HepG2 (cell line): ENCODE measurements at regions not wholly inside any gene's neighbourhood (a gene's known extent, or its start where the extent isn't known, plus 50 kb on each side); places are given as distances from the start of the nearest gene placed in this dataset.

Experiments
- ATAC-seq: fragments of 200-7000 bp; cut with Tn5 transposase; 3 replicates; pipeline ENCODE4 v1.9.1; 2020; ENCODE audit warnings: mild to moderate bottlenecking, moderate library complexity
- BruUV-seq: library from RNA; stranded (reverse); fragments of 400-500 nt; replicated peaks from 2 replicates; lab custom pipeline; 2021; lab: Mats Ljungman, UMichigan
- CTCF ChIA-PET: fragments of 300-600 bp; formaldehyde crosslinking; extraction: SDS; loops from one replicate; lab custom pipeline; 2021; ENCODE audit warnings: low total read pairs, inconsistent platforms, low intra/inter-chr PET ratio; lab: Yijun Ruan, JAX
- POLR2A ChIA-PET: fragments of 350-600 bp; sonication (Branson Sonifier 250); formaldehyde crosslinking; loops from one replicate; lab custom pipeline; 2020; ENCODE audit warnings: antibody characterized with exemption, inconsistent platforms; lab: Yijun Ruan, JAX
- DNase-seq: peaks from one replicate; pipeline ENCODE4 v3.0.0-alpha.2; 2015; ENCODE audit warnings: low spot score
- FAIRE-seq: peaks from 3 replicates; lab custom pipeline; 2011; peaks lifted over from hg19 to GRCh38; lab: Jason Lieb, UNC
- H2AFZ ChIP-seq: one replicate; pipeline ENCODE4 v1.6.1; 2011; ENCODE audit warnings: low read length, inconsistent platforms
- H3K27ac ChIP-seq: fragments of 300-600 bp; 3 replicates; pipeline ENCODE4 v1.8.0; 2011; ENCODE audit warnings: mixed run types, mild to moderate bottlenecking, mixed read lengths, low read length, inconsistent platforms; ENCODE audit not compliant: insufficient read depth; ENCODE audit errors: extremely low read length
- H3K27me3 ChIP-seq, 2 experiments: fragments of 200-600 bp in 1 of 2; 2 replicates in 1 of 2; 3 replicates in 1 of 2; pipeline versions ENCODE4 v1.6.0 to v1.8.0; 2011; ENCODE audit warnings: low read length in 2 of 2, mild to moderate bottlenecking in 2 of 2, moderate library complexity in 2 of 2, inconsistent platforms in 1 of 2; ENCODE audit not compliant: insufficient read depth in 2 of 2, control insufficient read depth in 1 of 2
- H3K36me3 ChIP-seq, 2 experiments: fragments of 200-600 bp in 1 of 2; replicated peaks in 1 of 2; 2 replicates in 1 of 2; 3 replicates in 1 of 2; pipeline versions ENCODE4 v1.5.1 to v1.8.0; 2011; ENCODE audit warnings: low read length in 2 of 2, inconsistent platforms in 1 of 2; ENCODE audit not compliant: insufficient read depth in 2 of 2, control insufficient read depth in 1 of 2
- H3K4me1 ChIP-seq: 2 replicates; pipeline ENCODE4 v1.5.1; 2012; ENCODE audit warnings: low read length, inconsistent platforms; ENCODE audit not compliant: insufficient read depth
- H3K4me2 ChIP-seq: 2 replicates; pipeline ENCODE4 v1.6.0; 2011; ENCODE audit warnings: low read depth, low read length, inconsistent platforms
- H3K4me3 ChIP-seq, 3 experiments: fragments of 200-600 bp in 1 of 3; sonication (generic), shearing (Covaris generic) in 1 of 3; replicated peaks in 1 of 3; 2 replicates each; pipeline ENCODE4 v1.5.1; 2011 to 2016; ENCODE audit warnings: low read length in 3 of 3, inconsistent platforms in 2 of 3, low read depth in 2 of 3, mild to moderate bottlenecking in 2 of 3, control low read depth in 1 of 3, mixed read lengths in 1 of 3; ENCODE audit not compliant: insufficient read depth in 1 of 3
- H3K79me2 ChIP-seq: one replicate; pipeline ENCODE4 v1.6.1; 2011; ENCODE audit warnings: low read length, inconsistent platforms; ENCODE audit not compliant: insufficient read depth
- H3K9ac ChIP-seq: 2 replicates; pipeline ENCODE4 v1.6.0; 2011; ENCODE audit warnings: mild to moderate bottlenecking, low read depth, low read length, inconsistent platforms; ENCODE audit not compliant: insufficient read depth
- H3K9me3 ChIP-seq: 2 replicates; pipeline ENCODE4 v1.5.1; 2012; ENCODE audit warnings: mild to moderate bottlenecking, low read length
- H4K20me1 ChIP-seq: 2 replicates; pipeline ENCODE4 v1.6.0; 2011; ENCODE audit warnings: inconsistent platforms, mild to moderate bottlenecking, low read length, moderate library complexity; ENCODE audit not compliant: insufficient read depth
- HNRNPL ChIP-seq: fragments of 200-400 bp; formaldehyde crosslinking; IDR thresholded peaks from 2 replicates; pipeline ENCODE4 v1.6.1; 2017; ENCODE audit warnings: mild to moderate bottlenecking, low read depth, low read length
- ZNF292 ChIP-seq: sonication (generic); formaldehyde crosslinking; IDR thresholded peaks from 2 replicates; pipeline ENCODE4 v1.8.1; 2022; ENCODE audit warnings: mild to moderate bottlenecking, low read depth, missing genetic modification reagents, borderline replicate concordance
- ZNF563 ChIP-seq: sonication (generic); formaldehyde crosslinking; IDR thresholded peaks from 2 replicates; pipeline ENCODE4 v1.8.0; 2022; ENCODE audit warnings: mild to moderate bottlenecking, moderate library complexity, missing genetic modification reagents
- WGBS: methylation state at CpG from one replicate; pipeline ENCODE4 v1.1.6; 2017; ENCODE audit warnings: low lambda C conversion rate; 5-methylcytosine and 5-hydroxymethylcytosine counted together
- in situ Hi-C: cut with HindIII; loops from 2 replicates; pipeline ENCODE4 v1.10.0; 2017; ENCODE audit warnings: low pct_unique_long_range_greater_than_20kb; ENCODE audit not compliant: extremely low pct_ligation_motif_present
- intact Hi-C: fragments of 100-400 bp; cut with micrococcal nuclease; formaldehyde crosslinking; loops from one replicate; pipeline ENCODE4 v1.10.0; 2022; ENCODE audit not compliant: unreplicated experiment
- TF ChIP-seq, protein P1 (sequence below): sonication (generic); formaldehyde crosslinking; IDR thresholded peaks from 2 replicates; pipeline ENCODE4 v1.5.1; 2020; ENCODE audit warnings: mild to moderate bottlenecking, missing genetic modification reagents, moderate library complexity
- TF ChIP-seq, protein P2 (sequence below): sonication (generic); formaldehyde crosslinking; IDR thresholded peaks from 2 replicates; pipeline ENCODE4 v1.5.0; 2020; ENCODE audit warnings: missing genetic modification reagents, mild to moderate bottlenecking, borderline replicate concordance
- TF ChIP-seq, protein P3 (sequence below): sonication (generic); formaldehyde crosslinking; IDR thresholded peaks from 2 replicates; pipeline ENCODE4 v1.5.0; 2020; ENCODE audit warnings: missing genetic modification reagents, mild to moderate bottlenecking, borderline replicate concordance

DNA sequence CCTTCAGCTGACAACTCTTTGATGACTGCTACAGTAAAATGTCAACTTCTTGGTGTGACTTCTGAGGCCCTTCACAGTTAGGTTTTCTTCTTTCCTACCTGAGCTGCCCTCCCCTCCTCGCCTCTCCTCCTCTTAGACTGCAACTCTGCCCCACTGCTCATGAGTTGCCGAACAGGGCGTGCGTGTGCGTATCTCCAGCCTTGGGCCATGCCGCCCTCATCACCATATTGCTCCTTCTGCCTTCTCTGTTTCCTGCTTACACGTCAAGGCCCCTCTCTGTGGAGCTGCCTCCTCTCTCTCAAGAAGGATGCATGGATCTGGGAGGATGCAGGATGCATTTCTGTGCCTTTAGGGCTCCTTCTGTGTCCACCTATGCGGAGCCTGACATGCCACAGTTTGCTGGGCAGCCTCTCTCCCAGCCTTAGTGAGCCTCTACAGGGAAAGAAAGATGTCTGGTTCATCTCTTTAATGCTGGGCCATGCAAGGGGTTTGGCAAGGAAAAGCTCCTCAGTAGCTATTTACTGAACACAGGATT is 205.9 kb downstream of the RPLP1 start (continued):
- TF ChIP-seq, protein P1, sequence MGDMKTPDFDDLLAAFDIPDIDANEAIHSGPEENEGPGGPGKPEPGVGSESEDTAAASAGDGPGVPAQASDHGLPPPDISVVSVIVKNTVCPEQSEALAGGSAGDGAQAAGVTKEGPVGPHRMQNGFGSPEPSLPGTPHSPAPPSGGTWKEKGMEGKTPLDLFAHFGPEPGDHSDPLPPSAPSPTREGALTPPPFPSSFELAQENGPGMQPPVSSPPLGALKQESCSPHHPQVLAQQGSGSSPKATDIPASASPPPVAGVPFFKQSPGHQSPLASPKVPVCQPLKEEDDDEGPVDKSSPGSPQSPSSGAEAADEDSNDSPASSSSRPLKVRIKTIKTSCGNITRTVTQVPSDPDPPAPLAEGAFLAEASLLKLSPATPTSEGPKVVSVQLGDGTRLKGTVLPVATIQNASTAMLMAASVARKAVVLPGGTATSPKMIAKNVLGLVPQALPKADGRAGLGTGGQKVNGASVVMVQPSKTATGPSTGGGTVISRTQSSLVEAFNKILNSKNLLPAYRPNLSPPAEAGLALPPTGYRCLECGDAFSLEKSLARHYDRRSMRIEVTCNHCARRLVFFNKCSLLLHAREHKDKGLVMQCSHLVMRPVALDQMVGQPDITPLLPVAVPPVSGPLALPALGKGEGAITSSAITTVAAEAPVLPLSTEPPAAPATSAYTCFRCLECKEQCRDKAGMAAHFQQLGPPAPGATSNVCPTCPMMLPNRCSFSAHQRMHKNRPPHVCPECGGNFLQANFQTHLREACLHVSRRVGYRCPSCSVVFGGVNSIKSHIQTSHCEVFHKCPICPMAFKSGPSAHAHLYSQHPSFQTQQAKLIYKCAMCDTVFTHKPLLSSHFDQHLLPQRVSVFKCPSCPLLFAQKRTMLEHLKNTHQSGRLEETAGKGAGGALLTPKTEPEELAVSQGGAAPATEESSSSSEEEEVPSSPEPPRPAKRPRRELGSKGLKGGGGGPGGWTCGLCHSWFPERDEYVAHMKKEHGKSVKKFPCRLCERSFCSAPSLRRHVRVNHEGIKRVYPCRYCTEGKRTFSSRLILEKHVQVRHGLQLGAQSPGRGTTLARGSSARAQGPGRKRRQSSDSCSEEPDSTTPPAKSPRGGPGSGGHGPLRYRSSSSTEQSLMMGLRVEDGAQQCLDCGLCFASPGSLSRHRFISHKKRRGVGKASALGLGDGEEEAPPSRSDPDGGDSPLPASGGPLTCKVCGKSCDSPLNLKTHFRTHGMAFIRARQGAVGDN (CRISPR knock-in tag), result no peak
- TF ChIP-seq, protein P2, sequence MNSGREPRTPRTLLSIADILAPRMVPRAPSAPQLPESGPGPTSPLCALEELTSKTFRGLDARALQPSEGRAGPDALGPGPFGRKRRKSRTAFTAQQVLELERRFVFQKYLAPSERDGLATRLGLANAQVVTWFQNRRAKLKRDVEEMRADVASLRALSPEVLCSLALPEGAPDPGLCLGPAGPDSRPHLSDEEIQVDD (CRISPR knock-in tag), result no peak
- TF ChIP-seq, protein P3, sequence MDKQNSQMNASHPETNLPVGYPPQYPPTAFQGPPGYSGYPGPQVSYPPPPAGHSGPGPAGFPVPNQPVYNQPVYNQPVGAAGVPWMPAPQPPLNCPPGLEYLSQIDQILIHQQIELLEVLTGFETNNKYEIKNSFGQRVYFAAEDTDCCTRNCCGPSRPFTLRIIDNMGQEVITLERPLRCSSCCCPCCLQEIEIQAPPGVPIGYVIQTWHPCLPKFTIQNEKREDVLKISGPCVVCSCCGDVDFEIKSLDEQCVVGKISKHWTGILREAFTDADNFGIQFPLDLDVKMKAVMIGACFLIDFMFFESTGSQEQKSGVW, result no peak
- no peak for TF ChIP-seq ZNF563
- TF ChIP-seq HNRNPL, result no peak
- TF ChIP-seq, all 625 proteins: peak for 0

DNA sequence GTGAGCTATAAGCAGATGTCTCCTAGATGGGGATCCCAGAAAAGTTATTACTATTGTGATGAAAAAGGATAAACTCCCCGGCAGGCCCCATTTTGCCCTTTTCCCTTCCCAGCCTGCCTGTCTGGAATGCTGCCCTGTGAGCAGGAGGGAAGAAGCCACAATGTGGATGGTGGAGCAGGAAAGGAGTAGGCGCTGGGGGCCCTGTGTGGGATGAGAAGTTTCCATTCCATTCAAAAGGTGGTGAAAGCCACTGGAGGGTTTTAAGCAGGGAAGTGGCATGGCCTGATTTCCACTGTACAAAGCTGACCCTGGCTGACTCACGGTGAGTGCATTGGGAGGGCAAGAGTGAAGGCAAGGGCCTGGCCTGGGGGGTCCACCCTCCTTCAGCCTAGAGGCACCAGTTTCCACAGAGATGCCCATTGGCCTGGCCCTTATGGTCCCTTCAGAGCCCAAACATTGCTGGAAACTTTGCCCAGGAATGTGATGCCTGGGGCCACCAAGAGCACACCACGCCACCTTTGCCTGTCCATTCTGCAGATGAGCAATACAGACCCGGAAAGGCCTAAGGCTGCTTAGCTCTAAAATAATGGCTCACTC is 206.9 kb downstream of the RPLP1 start:
- intact Hi-C loops, result no loop called here
- H3K4me1 ChIP-seq, result no peaks in the 10 kb centered on the region
- H3K36me3 ChIP-seq, result no peaks in the 10 kb centered on the region
- no peak overlapping the region for H2AFZ ChIP-seq
- 3% methylated on average over 4 of the region's 5 CpGs for WGBS
- H3K27me3 ChIP-seq, result peaks cover 11 to 57% of the 10 kb centered on the region in 2 experiments; a peak in 4 of 5 replicates
- H3K79me2 ChIP-seq, result no peaks in the 10 kb centered on the region
- ATAC-seq, result no peak
- DNase-seq, result no peak
- CTCF ChIA-PET, result no interaction called here
- H4K20me1 ChIP-seq, result 0 out of 2 replicates have a peak, but pooled peaks cover 6% of the 10 kb centered on the region
- FAIRE-seq, result no peak
- TF ChIP-seq ZNF292, result no peak
- H3K9ac ChIP-seq, result no peak overlapping the region
- in situ Hi-C loops, result no loop called here
- H3K27ac ChIP-seq, result no peak overlapping the region
- no peak overlapping the region for H3K4me2 ChIP-seq
- no peaks in the 10 kb centered on the region for H3K9me3 ChIP-seq
- BruUV-seq, result no TSS peak
- no peak overlapping the region for H3K4me3 ChIP-seq
- POLR2A ChIA-PET, result no interaction called here
